ENCODE measurements at regions not wholly inside any gene's neighbourhood (a gene's known extent, or its start where the extent isn't known, plus 50 kb on each side); places are given as distances from the start of the nearest gene placed in this dataset.

DNA sequence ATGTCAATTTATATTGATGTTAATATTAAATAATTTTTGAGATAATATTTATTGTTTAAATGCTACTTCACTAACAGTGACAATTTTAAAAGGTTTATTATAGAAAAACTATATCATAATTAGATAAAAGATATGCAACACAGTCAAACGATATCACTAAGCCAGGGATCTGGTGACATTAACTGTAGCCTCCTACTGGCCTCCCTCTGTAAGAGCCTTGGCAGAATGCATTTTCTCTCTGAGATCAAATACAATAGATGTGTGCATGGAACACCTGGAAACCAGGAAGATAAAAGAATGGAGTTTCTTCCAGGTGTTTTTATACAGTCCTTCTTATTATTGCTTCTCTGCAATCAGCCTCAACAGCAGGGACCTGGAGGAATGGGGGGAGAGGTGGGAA lies 1762.1 kb downstream of the BRINP3 start:
- no peaks in the 10 kb centered on the region for H4K20me1 ChIP-seq (ENCODE audit: insufficient read depth, low read length)
- H2AFZ ChIP-seq (ENCODE audit: low read length): no peak overlapping the region
- H3K27ac ChIP-seq (ENCODE audit: low read depth, low read length): no peak overlapping the region
- H3K27me3 ChIP-seq (ENCODE audit: insufficient read depth, low read length): no peaks in the 10 kb centered on the region
- no peak overlapping the region for H3K4me3 ChIP-seq (ENCODE audit: insufficient read depth, low read length)
- TF ChIP-seq, protein P1, sequence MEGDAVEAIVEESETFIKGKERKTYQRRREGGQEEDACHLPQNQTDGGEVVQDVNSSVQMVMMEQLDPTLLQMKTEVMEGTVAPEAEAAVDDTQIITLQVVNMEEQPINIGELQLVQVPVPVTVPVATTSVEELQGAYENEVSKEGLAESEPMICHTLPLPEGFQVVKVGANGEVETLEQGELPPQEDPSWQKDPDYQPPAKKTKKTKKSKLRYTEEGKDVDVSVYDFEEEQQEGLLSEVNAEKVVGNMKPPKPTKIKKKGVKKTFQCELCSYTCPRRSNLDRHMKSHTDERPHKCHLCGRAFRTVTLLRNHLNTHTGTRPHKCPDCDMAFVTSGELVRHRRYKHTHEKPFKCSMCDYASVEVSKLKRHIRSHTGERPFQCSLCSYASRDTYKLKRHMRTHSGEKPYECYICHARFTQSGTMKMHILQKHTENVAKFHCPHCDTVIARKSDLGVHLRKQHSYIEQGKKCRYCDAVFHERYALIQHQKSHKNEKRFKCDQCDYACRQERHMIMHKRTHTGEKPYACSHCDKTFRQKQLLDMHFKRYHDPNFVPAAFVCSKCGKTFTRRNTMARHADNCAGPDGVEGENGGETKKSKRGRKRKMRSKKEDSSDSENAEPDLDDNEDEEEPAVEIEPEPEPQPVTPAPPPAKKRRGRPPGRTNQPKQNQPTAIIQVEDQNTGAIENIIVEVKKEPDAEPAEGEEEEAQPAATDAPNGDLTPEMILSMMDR (IDR thresholded peaks at IDR 0.05; ENCODE audit: extremely low read depth, low read depth, low read length): no peak
- no peaks in the 10 kb centered on the region for H3K4me1 ChIP-seq (ENCODE audit: insufficient read depth, low read length)
- H3K4me2 ChIP-seq (ENCODE audit: insufficient read depth, low read length): no peak overlapping the region
- H3K79me2 ChIP-seq (ENCODE audit: insufficient read depth, low read length): no peaks in the 10 kb centered on the region
- peaks cover 2% of the 10 kb centered on the region for H3K9me3 ChIP-seq (ENCODE audit: low read depth, low read length)
- H3K36me3 ChIP-seq (ENCODE audit: insufficient read depth, low read length): no peaks in the 10 kb centered on the region
- DNase-seq (ENCODE audit: insufficient read length, low spot score, missing footprints): no peak

DNA sequence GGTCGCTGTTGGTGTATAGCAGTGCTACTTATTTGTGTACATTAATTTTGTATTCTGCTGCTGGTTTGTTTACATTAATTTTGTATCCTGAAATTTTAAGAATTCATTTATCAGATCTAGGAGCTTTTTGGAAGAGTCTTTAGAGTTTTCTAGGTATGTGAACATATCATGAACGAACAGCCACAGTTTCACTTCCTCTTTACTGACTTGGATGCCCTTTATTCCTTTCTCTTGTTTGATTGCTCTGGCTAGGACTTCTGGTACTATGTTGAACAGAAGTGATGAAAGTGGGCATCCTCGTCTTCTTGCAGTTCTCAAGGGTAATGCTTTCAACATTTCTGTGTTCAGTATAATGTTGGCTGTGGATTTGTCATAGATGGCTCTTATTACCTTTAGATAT lies 1757.9 kb downstream of the BRINP3 start:
- Histone ChIP-seq H3K4me1 (ENCODE audit: insufficient read depth, low read length) (no peaks in the 10 kb centered on the region), H3K79me2 (ENCODE audit: insufficient read depth, low read length) (no peaks in the 10 kb centered on the region), H3K4me2 (ENCODE audit: insufficient read depth, low read length) (no peak overlapping the region), H4K20me1 (ENCODE audit: insufficient read depth, low read length) (no peaks in the 10 kb centered on the region), H2AFZ (ENCODE audit: low read length) (no peak overlapping the region), H3K36me3 (ENCODE audit: insufficient read depth, low read length) (no peaks in the 10 kb centered on the region), H3K27me3 (ENCODE audit: insufficient read depth, low read length) (no peaks in the 10 kb centered on the region), H3K27ac (ENCODE audit: low read depth, low read length) (no peak overlapping the region), H3K9me3 (ENCODE audit: low read depth, low read length) (peaks cover 2% of the 10 kb centered on the region), H3K4me3 (ENCODE audit: insufficient read depth, low read length) (no peak overlapping the region)
- TF ChIP-seq, protein P1 (IDR thresholded peaks at IDR 0.05; ENCODE audit: extremely low read depth, low read depth, low read length): no peak
- DNase-seq (ENCODE audit: insufficient read length, low spot score, missing footprints): no peak

DNA sequence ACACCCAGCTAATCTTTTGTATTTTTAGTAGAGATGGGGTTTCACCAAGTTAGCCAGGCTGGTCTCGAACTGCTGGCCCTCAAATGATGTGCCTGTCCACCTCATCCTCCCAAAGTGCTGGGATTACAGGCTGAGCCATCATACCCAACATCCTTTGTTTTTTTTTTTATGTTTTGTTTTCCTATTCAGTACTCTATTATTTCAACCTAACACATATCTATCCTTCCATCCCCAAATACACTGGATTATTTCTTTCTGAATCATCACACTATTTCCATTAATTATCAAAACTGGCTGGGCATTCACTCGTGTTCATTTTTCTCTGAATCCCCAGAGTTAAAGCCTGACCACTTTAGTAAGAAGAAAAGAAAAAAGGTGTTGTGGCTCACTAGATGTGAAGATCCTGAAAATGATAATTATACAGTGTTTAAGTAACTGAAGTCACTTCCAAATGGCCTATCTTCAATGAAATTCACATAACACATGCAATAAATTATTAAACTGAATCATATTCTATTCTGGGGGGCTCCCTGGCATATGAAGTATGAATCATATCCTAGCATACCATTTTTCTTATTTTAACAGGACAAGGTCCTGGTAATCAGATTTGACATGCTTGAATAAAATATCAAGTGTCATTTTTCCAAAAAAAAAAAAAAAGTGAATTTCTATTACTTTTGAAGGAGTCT lies 1754.2 kb downstream of the BRINP3 start:
- H3K79me2 ChIP-seq (ENCODE audit: insufficient read depth, low read length): no peaks in the 10 kb centered on the region
- no peak overlapping the region for H2AFZ ChIP-seq (ENCODE audit: low read length)
- no peak overlapping the region for H3K4me2 ChIP-seq (ENCODE audit: insufficient read depth, low read length)
- H3K9me3 ChIP-seq (ENCODE audit: low read depth, low read length): peaks cover 2% of the 10 kb centered on the region
- no peaks in the 10 kb centered on the region for H3K27me3 ChIP-seq (ENCODE audit: insufficient read depth, low read length)
- H3K4me3 ChIP-seq (ENCODE audit: insufficient read depth, low read length): no peak overlapping the region
- TF ChIP-seq, protein P1 (IDR thresholded peaks at IDR 0.05; ENCODE audit: extremely low read depth, low read depth, low read length): no peak
- no peaks in the 10 kb centered on the region for H4K20me1 ChIP-seq (ENCODE audit: insufficient read depth, low read length)
- H3K27ac ChIP-seq (ENCODE audit: low read depth, low read length): no peak overlapping the region
- no peaks in the 10 kb centered on the region for H3K36me3 ChIP-seq (ENCODE audit: insufficient read depth, low read length)
- DNase-seq (ENCODE audit: insufficient read length, low spot score, missing footprints): no peak
- no peaks in the 10 kb centered on the region for H3K4me1 ChIP-seq (ENCODE audit: insufficient read depth, low read length)

DNA sequence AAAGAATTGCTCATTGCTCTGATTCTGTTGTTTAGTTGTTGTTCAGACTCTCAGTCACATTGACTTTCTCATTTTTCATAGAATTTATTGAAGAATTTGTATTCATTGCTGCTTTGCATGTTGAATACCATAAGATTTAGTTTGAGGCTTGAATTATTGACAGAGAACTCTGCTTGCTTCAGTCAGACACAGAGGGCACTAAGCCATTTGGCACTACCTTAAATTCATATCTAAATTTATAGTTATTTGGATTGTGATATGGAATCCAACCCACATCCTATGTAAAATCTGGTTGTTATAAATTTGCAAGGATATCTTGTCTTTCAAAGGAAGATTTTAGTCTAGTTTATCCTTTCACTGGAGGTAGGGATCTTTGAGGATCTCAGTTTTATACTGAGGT lies 1748.6 kb downstream of the BRINP3 start:
- H4K20me1 ChIP-seq (ENCODE audit: insufficient read depth, low read length): no peaks in the 10 kb centered on the region
- DNase-seq (ENCODE audit: insufficient read length, low spot score, missing footprints): no peak
- H3K9me3 ChIP-seq (ENCODE audit: low read depth, low read length): no peaks in the 10 kb centered on the region
- no peak overlapping the region for H3K27ac ChIP-seq (ENCODE audit: low read depth, low read length)
- no peaks in the 10 kb centered on the region for H3K36me3 ChIP-seq (ENCODE audit: insufficient read depth, low read length)
- H3K4me2 ChIP-seq (ENCODE audit: insufficient read depth, low read length): no peak overlapping the region
- H3K79me2 ChIP-seq (ENCODE audit: insufficient read depth, low read length): no peaks in the 10 kb centered on the region
- H3K27me3 ChIP-seq (ENCODE audit: insufficient read depth, low read length): no peaks in the 10 kb centered on the region
- no peak overlapping the region for H2AFZ ChIP-seq (ENCODE audit: low read length)
- no peaks in the 10 kb centered on the region for H3K4me1 ChIP-seq (ENCODE audit: insufficient read depth, low read length)
- TF ChIP-seq, protein P1 (IDR thresholded peaks at IDR 0.05; ENCODE audit: extremely low read depth, low read depth, low read length): no peak
- H3K4me3 ChIP-seq (ENCODE audit: insufficient read depth, low read length): no peak overlapping the region
